ENCODE measurements at regions not wholly inside any gene's neighbourhood (a gene's known extent, or its start where the extent isn't known, plus 50 kb on each side); places are given as distances from the start of the nearest gene placed in this dataset.

GRCh38 chr3:74370342-74370741, 244.1 kb downstream of the CNTN3 start:
- no peak for TF ChIP-seq CTCF (IDR thresholded peaks at IDR 0.05; ENCODE audit: low read length)
- no peak for TF ChIP-seq EZH2phosphoT487 (IDR thresholded peaks at IDR 0.05; ENCODE audit: low read length)
- TF ChIP-seq EZH2 (optimal IDR thresholded peaks at IDR 0.05; ENCODE audit: low read depth, low read length): no peak
